GM12864 (cell line): ENCODE measurements at regions not wholly inside any gene's neighbourhood (a gene's known extent, or its start where the extent isn't known, plus 50 kb on each side); places are given as distances from the start of the nearest gene placed in this dataset.

Experiments used
- DNase-seq: peaks from one replicate; pipeline ENCODE4 v3.0.0-alpha.2; 2011; ENCODE audit warnings: low read depth
- H3K4me3 ChIP-seq: 2 replicates; pipeline ENCODE4 v1.5.1; 2011; ENCODE audit warnings: mild to moderate bottlenecking, low read depth, low read length, control low read depth
- TF ChIP-seq, protein P1 (sequence below): IDR thresholded peaks from 2 replicates; pipeline ENCODE4 v1.5.1; 2011; ENCODE audit warnings: low read depth, mild to moderate bottlenecking, moderate library complexity, low read length, control low read depth, inconsistent platforms; ENCODE audit errors: missing control alignments

DNA sequence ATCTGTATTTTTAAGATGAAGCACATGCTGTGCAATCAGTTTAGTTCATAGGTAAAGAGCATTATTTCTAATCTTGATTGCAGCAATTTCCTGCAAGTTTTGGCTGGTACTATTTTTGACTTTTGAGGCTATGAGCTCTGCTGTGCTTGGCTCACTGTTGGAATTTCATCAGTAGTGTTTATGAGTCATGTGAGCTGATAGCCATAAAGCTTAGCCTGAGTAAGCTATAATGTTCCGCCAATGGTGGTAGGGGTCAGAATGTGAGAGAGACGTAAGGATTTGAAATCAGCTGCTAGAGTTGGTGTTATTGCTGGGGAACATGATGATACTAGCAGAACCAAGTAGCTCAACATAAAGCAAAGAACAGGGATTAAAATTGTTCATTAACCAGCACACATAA, 590.9 kb upstream of the GNPDA2 start:
- no peak for DNase-seq
- no peak overlapping the region for H3K4me3 ChIP-seq
- TF ChIP-seq, protein P1, sequence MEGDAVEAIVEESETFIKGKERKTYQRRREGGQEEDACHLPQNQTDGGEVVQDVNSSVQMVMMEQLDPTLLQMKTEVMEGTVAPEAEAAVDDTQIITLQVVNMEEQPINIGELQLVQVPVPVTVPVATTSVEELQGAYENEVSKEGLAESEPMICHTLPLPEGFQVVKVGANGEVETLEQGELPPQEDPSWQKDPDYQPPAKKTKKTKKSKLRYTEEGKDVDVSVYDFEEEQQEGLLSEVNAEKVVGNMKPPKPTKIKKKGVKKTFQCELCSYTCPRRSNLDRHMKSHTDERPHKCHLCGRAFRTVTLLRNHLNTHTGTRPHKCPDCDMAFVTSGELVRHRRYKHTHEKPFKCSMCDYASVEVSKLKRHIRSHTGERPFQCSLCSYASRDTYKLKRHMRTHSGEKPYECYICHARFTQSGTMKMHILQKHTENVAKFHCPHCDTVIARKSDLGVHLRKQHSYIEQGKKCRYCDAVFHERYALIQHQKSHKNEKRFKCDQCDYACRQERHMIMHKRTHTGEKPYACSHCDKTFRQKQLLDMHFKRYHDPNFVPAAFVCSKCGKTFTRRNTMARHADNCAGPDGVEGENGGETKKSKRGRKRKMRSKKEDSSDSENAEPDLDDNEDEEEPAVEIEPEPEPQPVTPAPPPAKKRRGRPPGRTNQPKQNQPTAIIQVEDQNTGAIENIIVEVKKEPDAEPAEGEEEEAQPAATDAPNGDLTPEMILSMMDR: no peak

GRCh38 chr4:45316257-45316656, 589.9 kb upstream of the GNPDA2 start:
- TF ChIP-seq, protein P1: no peak
- no peak overlapping the region for H3K4me3 ChIP-seq
- no peak for DNase-seq

- no peak for DNase-seq
- H3K4me3 ChIP-seq: no peak overlapping the region
- TF ChIP-seq, protein P1: no peak
These were observed 576.5 kb upstream of the GNPDA2 start for GRCh38 chr4:45302828-45303227.

GRCh38 chr4:45294464-45294863, 568.1 kb upstream of the GNPDA2 start:
- DNase-seq: no peak
- TF ChIP-seq, protein P1: no peak
- no peak overlapping the region for H3K4me3 ChIP-seq

DNA sequence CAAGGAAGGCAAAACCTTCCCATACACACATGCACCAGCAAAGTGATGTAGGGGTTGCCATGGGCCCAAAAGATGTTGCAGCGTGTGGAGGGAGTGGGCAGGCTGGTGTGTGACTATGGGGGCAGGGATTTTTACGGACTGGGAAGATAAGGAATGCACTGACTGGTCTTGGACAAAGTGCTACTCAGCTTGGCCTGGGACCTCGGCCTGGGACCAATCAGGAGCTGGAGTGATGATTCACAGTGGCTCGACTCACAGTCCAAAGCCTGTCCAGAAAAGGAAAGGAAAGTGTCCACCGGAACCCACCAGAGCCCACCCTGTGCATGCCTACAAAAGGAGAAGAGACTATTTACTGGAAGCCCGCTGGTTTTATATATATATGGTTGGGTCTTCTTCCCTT, 567.0 kb upstream of the GNPDA2 start:
- TF ChIP-seq, protein P1: no peak
- H3K4me3 ChIP-seq: no peak overlapping the region
- no peak for DNase-seq

DNA sequence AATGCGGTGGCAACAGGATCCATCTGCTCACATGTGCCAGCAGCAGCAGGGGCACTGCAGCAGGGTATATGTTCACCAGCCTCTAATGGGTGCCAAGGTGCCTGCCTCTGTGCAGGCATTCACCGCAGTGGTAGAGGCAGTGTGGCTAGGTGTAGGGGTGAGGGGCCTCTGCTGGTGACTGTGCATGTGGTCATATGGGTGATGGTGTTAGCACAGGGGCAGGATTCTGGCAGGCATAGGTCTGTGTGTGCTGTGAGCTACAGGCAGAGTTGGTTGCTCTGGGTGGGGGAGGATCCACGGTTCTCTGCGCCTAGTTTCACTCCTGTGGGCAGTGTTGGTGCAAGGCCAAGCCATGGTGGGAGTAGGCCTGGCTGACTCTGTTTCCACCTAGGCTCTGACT, 566.5 kb upstream of the GNPDA2 start:
- no peak for DNase-seq
- TF ChIP-seq, protein P1: no peak

DNA sequence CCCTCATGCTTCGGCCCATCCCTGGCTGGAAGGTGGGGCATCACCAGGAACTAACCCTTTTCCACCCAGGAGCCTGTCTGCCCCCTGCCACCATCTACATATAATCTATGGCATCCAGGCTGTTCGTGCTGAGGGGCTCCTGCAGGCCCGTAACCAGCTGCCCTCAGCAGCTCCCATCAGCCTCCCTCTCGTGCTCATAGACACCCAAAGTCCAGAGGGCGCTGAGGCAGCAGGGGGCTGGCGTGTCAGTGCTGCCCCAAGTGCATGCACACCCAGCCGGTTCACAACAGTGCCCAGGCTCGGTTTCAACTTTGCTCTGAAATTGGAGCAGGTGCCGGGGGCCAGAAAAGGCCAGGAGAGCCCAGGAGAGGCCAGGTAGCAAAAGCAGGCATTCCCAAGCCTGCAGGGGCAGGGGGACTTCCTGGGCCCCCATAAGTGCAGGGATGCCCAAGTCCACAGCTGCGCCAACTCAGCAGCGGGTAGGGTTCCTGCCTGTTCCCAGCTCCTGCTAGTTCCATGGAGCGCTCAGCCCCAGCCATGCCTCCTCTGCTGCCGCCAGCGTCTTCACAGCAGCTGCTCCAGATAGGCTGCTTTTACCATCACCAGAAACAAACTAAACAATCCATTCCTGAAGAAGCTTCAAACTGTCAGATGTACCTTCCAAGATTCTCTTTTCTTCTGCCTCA, 558.2 kb upstream of the GNPDA2 start:
- TF ChIP-seq, protein P1: no peak
- no peak overlapping the region for H3K4me3 ChIP-seq
- no peak for DNase-seq

More for the DNA sequence above, 566.5 kb upstream of the GNPDA2 start:
- H3K4me3 ChIP-seq: no peak overlapping the region
